ENCODE measurements at regions not wholly inside any gene's neighbourhood (a gene's known extent, or its start where the extent isn't known, plus 50 kb on each side); places are given as distances from the start of the nearest gene placed in this dataset.
A peak's percentile ranks its signal among the peaks of the same experiment; 100 is the strongest.

DNA sequence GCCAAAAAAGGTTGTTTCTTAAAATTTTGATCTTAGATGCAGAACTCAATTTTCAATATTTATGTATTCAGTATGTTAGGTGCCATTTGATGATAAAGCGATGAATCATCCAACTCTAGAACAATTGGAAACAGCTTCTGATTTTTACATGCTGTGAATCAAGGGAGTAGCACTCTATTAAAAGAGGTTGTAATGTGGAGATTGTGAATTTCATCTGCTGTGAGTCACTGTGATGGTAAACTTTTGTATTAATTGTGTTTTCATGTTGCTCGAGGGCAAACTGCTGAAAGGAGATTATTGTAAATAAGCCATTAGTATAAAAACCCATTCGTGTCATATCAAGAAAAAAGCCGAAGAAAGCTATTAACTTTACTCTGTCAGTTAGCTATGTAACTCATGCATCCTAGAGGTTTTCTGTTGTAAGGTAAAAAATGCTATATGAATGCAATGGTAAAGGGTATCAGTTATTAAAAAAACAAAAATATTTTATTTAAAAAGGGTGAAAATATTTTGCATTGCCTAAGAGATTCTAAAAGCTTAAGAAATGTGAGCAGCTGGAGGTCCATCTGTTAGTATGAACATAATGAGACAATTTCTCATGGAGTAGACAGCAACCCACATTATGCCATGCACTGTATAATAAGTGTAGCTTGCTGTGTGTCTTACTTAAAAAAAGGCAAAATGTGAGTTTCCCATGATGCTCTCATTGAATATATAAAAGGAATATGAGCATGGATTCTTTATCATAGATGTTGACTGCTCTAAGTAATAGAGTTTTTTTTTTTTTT is 511.0 kb upstream of the PCDH15 start:
- Histone ChIP-seq H3K9ac (ENCODE audit: low read length) (no peak overlapping the region), H3K36me3 (ENCODE audit: control insufficient read depth, insufficient read depth, low read length, severe bottlenecking) (no peaks in the 10 kb centered on the region), H3K27me3 (replicated peaks; ENCODE audit: control insufficient read depth, insufficient read depth, low read length) (no peaks in the 10 kb centered on the region), H3K9me3 (ENCODE audit: control insufficient read depth, low read length) (no peaks in the 10 kb centered on the region), H3K4me3 (ENCODE audit: low read length) (no peak overlapping the region), H3K4me1 (ENCODE audit: control insufficient read depth, insufficient read depth, low read length) (no peaks in the 10 kb centered on the region)
- DNase-seq (ENCODE audit: low read depth): no peak

GRCh38 chr10:55310143-55310542 is 509.1 kb upstream of the PCDH15 start:
- H3K4me1 ChIP-seq (ENCODE audit: control insufficient read depth, insufficient read depth, low read length): no peaks in the 10 kb centered on the region
- no peaks in the 10 kb centered on the region for H3K36me3 ChIP-seq (ENCODE audit: control insufficient read depth, insufficient read depth, low read length, severe bottlenecking)
- no peaks in the 10 kb centered on the region for H3K9me3 ChIP-seq (ENCODE audit: control insufficient read depth, low read length)
- H3K4me3 ChIP-seq (ENCODE audit: low read length): no peak overlapping the region
- H3K9ac ChIP-seq (ENCODE audit: low read length): no peak overlapping the region
- H3K27me3 ChIP-seq (replicated peaks; ENCODE audit: control insufficient read depth, insufficient read depth, low read length): no peaks in the 10 kb centered on the region
- DNase-seq (ENCODE audit: low read depth): no peak

DNA sequence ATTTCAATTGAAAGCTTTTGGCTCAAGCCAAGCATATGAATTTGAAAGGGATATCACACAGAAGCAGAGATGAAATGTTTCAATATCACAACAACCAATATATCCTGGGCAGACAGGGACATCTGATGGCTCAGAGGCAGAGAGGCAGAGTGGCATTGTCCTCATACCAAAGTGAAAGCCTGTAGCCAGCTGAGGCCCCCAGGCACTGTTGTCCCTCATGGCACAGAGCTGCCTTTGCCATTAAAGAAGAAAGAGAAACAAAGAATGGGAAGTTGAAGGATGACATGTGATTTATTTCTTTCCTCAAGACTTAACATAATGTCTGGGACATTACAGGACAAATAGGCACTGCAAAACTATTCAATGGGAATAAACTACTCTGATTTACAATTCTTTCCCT is 504.3 kb upstream of the PCDH15 start:
- H3K4me1 ChIP-seq (ENCODE audit: control insufficient read depth, insufficient read depth, low read length): no peaks in the 10 kb centered on the region
- DNase-seq (ENCODE audit: low read depth): no peak

GRCh38 chr10:55287346-55287745 is 486.3 kb upstream of the PCDH15 start:
- H3K9me3 ChIP-seq (ENCODE audit: control insufficient read depth, low read length): no peaks in the 10 kb centered on the region
- H3K9ac ChIP-seq (ENCODE audit: low read length): no peak overlapping the region
- no peak for DNase-seq (ENCODE audit: low read depth)
- no peaks in the 10 kb centered on the region for H3K27me3 ChIP-seq (replicated peaks; ENCODE audit: control insufficient read depth, insufficient read depth, low read length)
- H3K4me3 ChIP-seq (ENCODE audit: low read length): no peak overlapping the region
- H3K4me1 ChIP-seq (ENCODE audit: control insufficient read depth, insufficient read depth, low read length): peaks cover 8% of the 10 kb centered on the region
- no peaks in the 10 kb centered on the region for H3K36me3 ChIP-seq (ENCODE audit: control insufficient read depth, insufficient read depth, low read length, severe bottlenecking)

More for the DNA sequence above, 504.3 kb upstream of the PCDH15 start:
- Histone ChIP-seq H3K9ac (ENCODE audit: low read length) (no peak overlapping the region), H3K27me3 (replicated peaks; ENCODE audit: control insufficient read depth, insufficient read depth, low read length) (no peaks in the 10 kb centered on the region), H3K4me3 (ENCODE audit: low read length) (no peak overlapping the region), H3K36me3 (ENCODE audit: control insufficient read depth, insufficient read depth, low read length, severe bottlenecking) (no peaks in the 10 kb centered on the region), H3K9me3 (ENCODE audit: control insufficient read depth, low read length) (no peaks in the 10 kb centered on the region)

DNA sequence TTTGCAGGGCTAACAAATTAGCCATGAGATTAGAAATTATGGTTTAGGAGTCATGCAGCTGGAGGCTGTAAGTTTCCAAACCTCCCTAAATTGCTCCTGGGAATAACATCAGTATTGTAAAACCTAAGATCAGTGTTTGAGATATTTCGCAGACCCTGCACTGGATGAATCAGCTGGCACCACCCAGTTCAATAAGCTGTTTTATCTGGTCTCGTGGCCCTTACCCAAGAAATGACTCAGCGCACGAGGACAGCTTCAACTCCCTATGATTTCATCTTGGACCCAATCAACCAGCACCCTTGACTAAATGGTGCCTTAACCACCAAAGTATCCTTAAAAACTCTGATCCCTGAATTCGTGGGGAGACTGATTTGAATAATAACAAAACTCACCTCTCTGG is 482.0 kb upstream of the PCDH15 start:
- Histone ChIP-seq H3K4me1 (ENCODE audit: control insufficient read depth, insufficient read depth, low read length) (peaks cover 8% of the 10 kb centered on the region), H3K27me3 (replicated peaks; ENCODE audit: control insufficient read depth, insufficient read depth, low read length) (no peaks in the 10 kb centered on the region), H3K36me3 (ENCODE audit: control insufficient read depth, insufficient read depth, low read length, severe bottlenecking) (no peaks in the 10 kb centered on the region), H3K4me3 (ENCODE audit: low read length) (no peak overlapping the region), H3K9me3 (ENCODE audit: control insufficient read depth, low read length) (no peaks in the 10 kb centered on the region), H3K9ac (ENCODE audit: low read length) (no peak overlapping the region)
- DNase-seq (ENCODE audit: low read depth): no peak

GRCh38 chr10:55280696-55281095 is 479.7 kb upstream of the PCDH15 start:
- no peak for DNase-seq (ENCODE audit: low read depth)
- Histone ChIP-seq H3K9ac (ENCODE audit: low read length) (no peak overlapping the region), H3K27me3 (replicated peaks; ENCODE audit: control insufficient read depth, insufficient read depth, low read length) (no peaks in the 10 kb centered on the region), H3K4me1 (ENCODE audit: control insufficient read depth, insufficient read depth, low read length) (peaks cover 8% of the 10 kb centered on the region), H3K4me3 (ENCODE audit: low read length) (no peak overlapping the region), H3K9me3 (ENCODE audit: control insufficient read depth, low read length) (no peaks in the 10 kb centered on the region), H3K36me3 (ENCODE audit: control insufficient read depth, insufficient read depth, low read length, severe bottlenecking) (no peaks in the 10 kb centered on the region)

GRCh38 chr10:55277549-55277948 is 476.5 kb upstream of the PCDH15 start:
- Histone ChIP-seq H3K27me3 (replicated peaks; ENCODE audit: control insufficient read depth, insufficient read depth, low read length) (no peaks in the 10 kb centered on the region), H3K9me3 (ENCODE audit: control insufficient read depth, low read length) (no peaks in the 10 kb centered on the region)

GRCh38 chr10:55274367-55274766 is 473.3 kb upstream of the PCDH15 start:
- no peak for DNase-seq (ENCODE audit: low read depth)
- Histone ChIP-seq H3K36me3 (ENCODE audit: control insufficient read depth, insufficient read depth, low read length, severe bottlenecking) (no peaks in the 10 kb centered on the region), H3K9ac (ENCODE audit: low read length) (no peak overlapping the region), H3K4me3 (ENCODE audit: low read length) (no peak overlapping the region), H3K4me1 (ENCODE audit: control insufficient read depth, insufficient read depth, low read length) (peaks cover 20% of the 10 kb centered on the region), H3K27me3 (replicated peaks; ENCODE audit: control insufficient read depth, insufficient read depth, low read length) (no peaks in the 10 kb centered on the region), H3K9me3 (ENCODE audit: control insufficient read depth, low read length) (no peaks in the 10 kb centered on the region)

More at GRCh38 chr10:55277549-55277948, 476.5 kb upstream of the PCDH15 start:
- Histone ChIP-seq H3K4me1 (ENCODE audit: control insufficient read depth, insufficient read depth, low read length) (peaks cover 18% of the 10 kb centered on the region), H3K36me3 (ENCODE audit: control insufficient read depth, insufficient read depth, low read length, severe bottlenecking) (no peaks in the 10 kb centered on the region), H3K9ac (ENCODE audit: low read length) (no peak overlapping the region), H3K4me3 (ENCODE audit: low read length) (no peak overlapping the region)
- DNase-seq (ENCODE audit: low read depth): no peak

DNA sequence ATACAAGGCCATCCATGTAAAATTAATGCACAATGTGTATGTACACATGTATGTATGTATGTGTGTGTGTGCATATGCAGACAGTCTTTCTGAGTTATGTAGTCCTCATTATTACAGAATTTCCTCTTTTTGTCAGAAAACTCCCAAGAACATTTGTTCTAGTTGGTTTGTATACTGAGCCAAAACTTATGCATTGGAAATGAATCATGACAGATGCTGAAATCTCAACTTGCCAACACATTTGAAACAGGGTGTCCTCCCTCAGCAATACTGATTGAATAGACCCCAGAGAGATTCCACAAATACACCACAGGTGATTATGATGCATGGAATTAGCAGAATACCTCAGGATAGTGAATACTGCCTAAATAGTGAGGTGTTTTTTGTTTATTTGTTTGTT is 472.9 kb upstream of the PCDH15 start:
- Histone ChIP-seq H3K36me3 (ENCODE audit: control insufficient read depth, insufficient read depth, low read length, severe bottlenecking) (no peaks in the 10 kb centered on the region), H3K27me3 (replicated peaks; ENCODE audit: control insufficient read depth, insufficient read depth, low read length) (no peaks in the 10 kb centered on the region), H3K9me3 (ENCODE audit: control insufficient read depth, low read length) (no peaks in the 10 kb centered on the region), H3K9ac (ENCODE audit: low read length) (peak overlapping the region; percentile 10), H3K4me3 (ENCODE audit: low read length) (no peak overlapping the region), H3K4me1 (ENCODE audit: control insufficient read depth, insufficient read depth, low read length) (peaks cover 20% of the 10 kb centered on the region)
- DNase-seq (ENCODE audit: low read depth): no peak

- Histone ChIP-seq H3K27me3 (replicated peaks; ENCODE audit: control insufficient read depth, insufficient read depth, low read length) (no peaks in the 10 kb centered on the region), H3K4me1 (ENCODE audit: control insufficient read depth, insufficient read depth, low read length) (peaks cover 20% of the 10 kb centered on the region), H3K36me3 (ENCODE audit: control insufficient read depth, insufficient read depth, low read length, severe bottlenecking) (no peaks in the 10 kb centered on the region), H3K9ac (ENCODE audit: low read length) (peak overlapping the region; percentile 46), H3K4me3 (ENCODE audit: low read length) (no peak overlapping the region), H3K9me3 (ENCODE audit: control insufficient read depth, low read length) (no peaks in the 10 kb centered on the region)
- no peak for DNase-seq (ENCODE audit: low read depth)
These were observed 471.9 kb upstream of the PCDH15 start for GRCh38 chr10:55272886-55273285.

DNA sequence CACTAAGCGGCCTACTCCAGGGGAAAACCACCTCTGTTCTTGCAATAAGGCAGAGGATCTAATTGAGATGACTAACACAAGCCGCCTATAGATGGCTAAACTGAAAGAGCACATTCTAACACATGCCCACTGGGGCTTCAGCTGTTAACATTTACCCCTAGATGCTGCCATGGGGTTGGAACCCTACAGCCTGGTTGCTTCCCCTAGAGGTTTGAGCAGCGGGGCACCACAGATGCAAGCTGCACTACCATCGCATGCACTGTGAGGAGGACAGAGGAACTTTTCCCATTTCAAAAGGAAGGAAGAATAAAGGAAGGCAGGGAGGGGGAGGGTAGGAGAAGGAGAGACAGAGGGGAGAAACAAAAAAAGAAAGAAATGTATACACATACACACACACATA is 465.8 kb upstream of the PCDH15 start:
- no peak for DNase-seq (ENCODE audit: low read depth)
- no peaks in the 10 kb centered on the region for H3K9me3 ChIP-seq (ENCODE audit: control insufficient read depth, low read length)
- no peak overlapping the region for H3K9ac ChIP-seq (ENCODE audit: low read length)
- H3K27me3 ChIP-seq (replicated peaks; ENCODE audit: control insufficient read depth, insufficient read depth, low read length): peaks cover 4% of the 10 kb centered on the region
- H3K4me3 ChIP-seq (ENCODE audit: low read length): no peak overlapping the region
- no peaks in the 10 kb centered on the region for H3K36me3 ChIP-seq (ENCODE audit: control insufficient read depth, insufficient read depth, low read length, severe bottlenecking)
- no peaks in the 10 kb centered on the region for H3K4me1 ChIP-seq (ENCODE audit: control insufficient read depth, insufficient read depth, low read length)

GRCh38 chr10:55263327-55263726 is 462.3 kb upstream of the PCDH15 start:
- Histone ChIP-seq H3K9ac (ENCODE audit: low read length) (no peak overlapping the region), H3K27me3 (replicated peaks; ENCODE audit: control insufficient read depth, insufficient read depth, low read length) (peaks cover 4% of the 10 kb centered on the region), H3K4me1 (ENCODE audit: control insufficient read depth, insufficient read depth, low read length) (no peaks in the 10 kb centered on the region), H3K4me3 (ENCODE audit: low read length) (no peak overlapping the region), H3K36me3 (ENCODE audit: control insufficient read depth, insufficient read depth, low read length, severe bottlenecking) (no peaks in the 10 kb centered on the region), H3K9me3 (ENCODE audit: control insufficient read depth, low read length) (no peaks in the 10 kb centered on the region)
- no peak for DNase-seq (ENCODE audit: low read depth)

Data from adipocyte (in vitro differentiated cells).